Endothelial cell of umbilical vein (primary cell): ENCODE measurements at regions not wholly inside any gene's neighbourhood (a gene's known extent, or its start where the extent isn't known, plus 50 kb on each side); places are given as distances from the start of the nearest gene placed in this dataset.
A peak's percentile ranks its signal among the peaks of the same experiment; 100 is the strongest.

Experiments
- BruUV-seq: library from RNA; stranded (reverse); fragments of 400-500 nt; replicated peaks from 2 replicates; lab custom pipeline; 2021; lab: Mats Ljungman, UMichigan
- CTCF ChIA-PET: fragments of 300-600, 350-600 bp; sonication (Branson Sonifier 250); formaldehyde crosslinking; loops from one replicate; lab custom pipeline; 2021; ENCODE audit warnings: antibody characterized with exemption, inconsistent platforms; lab: Charles Lee
- POLR2A ChIA-PET: fragments of 300-600, 350-600 bp; sonication (Branson Sonifier 250); formaldehyde crosslinking; loops from one replicate; lab custom pipeline; 2021; ENCODE audit warnings: antibody characterized with exemption, inconsistent platforms; lab: Charles Lee
- DNase-seq: peaks from one replicate; pipeline ENCODE4 v3.0.0-alpha.2; 2011; ENCODE audit warnings: low read depth, low spot score
- FAIRE-seq: peaks from 2 replicates; lab custom pipeline; 2011; peaks lifted over from hg19 to GRCh38; lab: Jason Lieb, UNC
- H2AFZ ChIP-seq: 2 replicates; pipeline ENCODE4 v1.6.0; 2012; ENCODE audit warnings: low read depth, low read length, control low read depth, inconsistent platforms
- H3K27ac ChIP-seq: 2 replicates; pipeline ENCODE4 v1.5.1; 2011; ENCODE audit warnings: low read depth, mild to moderate bottlenecking, control low read depth, low read length, moderate library complexity; ENCODE audit not compliant: insufficient read depth
- H3K27me3 ChIP-seq, 2 experiments: 2 replicates each; pipeline versions ENCODE4 v1.6.0 to v1.6.1; 2011; ENCODE audit warnings: low read length in 2 of 2, mixed read lengths in 1 of 2; ENCODE audit not compliant: control insufficient read depth in 2 of 2, insufficient read depth in 2 of 2
- H3K36me3 ChIP-seq, 2 experiments: 2 replicates in 1 of 2; 3 replicates in 1 of 2; pipeline ENCODE4 v1.5.1; 2011; ENCODE audit warnings: low read length in 2 of 2, mild to moderate bottlenecking in 1 of 2, moderate library complexity in 1 of 2; ENCODE audit not compliant: control insufficient read depth in 2 of 2, insufficient read depth in 2 of 2; ENCODE audit errors: extremely low read depth in 1 of 2
- H3K4me1 ChIP-seq: 3 replicates; pipeline ENCODE4 v1.5.1; 2011; ENCODE audit warnings: mild to moderate bottlenecking, low read length; ENCODE audit not compliant: control insufficient read depth, insufficient read depth; ENCODE audit errors: extremely low read depth
- H3K4me2 ChIP-seq: 2 replicates; pipeline ENCODE4 v1.6.1; 2011; ENCODE audit warnings: low read length, control low read depth, mixed read lengths; ENCODE audit not compliant: insufficient read depth
- H3K4me3 ChIP-seq, 3 experiments: fragments of 200-600 bp in 1 of 3; sonication (generic), shearing (Covaris generic) in 1 of 3; replicated peaks in 1 of 3; 2 replicates each; pipeline ENCODE4 v1.5.1; 2011 to 2016; ENCODE audit warnings: control low read depth in 3 of 3, low read length in 3 of 3, mild to moderate bottlenecking in 2 of 3, inconsistent platforms in 1 of 3, low read depth in 1 of 3, moderate library complexity in 1 of 3; ENCODE audit not compliant: insufficient read depth in 1 of 3
- H3K79me2 ChIP-seq: 2 replicates; pipeline ENCODE4 v1.6.0; 2012; ENCODE audit warnings: low read length, inconsistent platforms; ENCODE audit not compliant: control insufficient read depth, insufficient read depth
- H3K9ac ChIP-seq: replicated peaks from 2 replicates; pipeline ENCODE3; 2011; ENCODE audit warnings: low read length, control low read depth; ENCODE audit not compliant: insufficient read depth; ENCODE audit errors: extremely low read depth
- H3K9me1 ChIP-seq: replicated peaks from 3 replicates; pipeline ENCODE4 v1.6.0; 2011; ENCODE audit warnings: mild to moderate bottlenecking, low read length; ENCODE audit not compliant: control insufficient read depth, insufficient read depth; ENCODE audit errors: extremely low read depth
- H3K9me3 ChIP-seq: replicated peaks from 2 replicates; pipeline ENCODE4 v1.5.1; 2012; ENCODE audit warnings: low read length, inconsistent platforms; ENCODE audit not compliant: control insufficient read depth, insufficient read depth
- H4K20me1 ChIP-seq: replicated peaks from 2 replicates; pipeline ENCODE3; 2011; ENCODE audit warnings: mild to moderate bottlenecking, low read length; ENCODE audit not compliant: control insufficient read depth, insufficient read depth; ENCODE audit errors: extremely low read depth
- EZH2 ChIP-seq: IDR thresholded peaks from 2 replicates; pipeline ENCODE4 v1.6.1; 2012; ENCODE audit warnings: borderline replicate concordance, low read depth, mild to moderate bottlenecking, moderate library complexity, low read length, inconsistent platforms; ENCODE audit not compliant: severe bottlenecking
- FOS ChIP-seq: IDR thresholded peaks from 2 replicates; pipeline ENCODE4 v1.6.1; 2011; ENCODE audit warnings: mild to moderate bottlenecking, low read length, moderate library complexity, borderline replicate concordance; ENCODE audit not compliant: insufficient read depth
- GATA2 ChIP-seq: IDR thresholded peaks from 2 replicates; pipeline ENCODE4 v1.7.0; 2011; ENCODE audit warnings: low read depth, mild to moderate bottlenecking, moderate library complexity, mixed read lengths, low read length; ENCODE audit not compliant: insufficient read length, insufficient read depth
- JUN ChIP-seq: IDR thresholded peaks from 2 replicates; pipeline ENCODE4 v1.6.1; 2011; ENCODE audit warnings: borderline replicate concordance, low read depth; ENCODE audit not compliant: insufficient read length, insufficient read depth
- MYC ChIP-seq: IDR thresholded peaks from one replicate; pipeline ENCODE4 v1.6.1; 2011; ENCODE audit warnings: mild to moderate bottlenecking, low read depth, low read length
- POLR2A ChIP-seq: IDR thresholded peaks from 2 replicates; pipeline ENCODE4 v1.6.1; 2012; ENCODE audit warnings: low read depth, mild to moderate bottlenecking, control low read depth, low read length
- POLR2AphosphoS5 ChIP-seq: IDR thresholded peaks from 2 replicates; pipeline ENCODE4 v1.6.1; 2012; ENCODE audit warnings: low read depth, mild to moderate bottlenecking, control low read depth, low read length, moderate library complexity; ENCODE audit not compliant: insufficient read depth
- dilution Hi-C: fragments of 300-500 bp; cut with MboI; formaldehyde crosslinking; loops from one replicate; pipeline ENCODE4 v1.15.0; 2019; ENCODE audit warnings: low sequenced_read_pairs; ENCODE audit not compliant: extremely low pct_ligation_motif_present
- intact Hi-C: fragments of 100-400 bp; cut with micrococcal nuclease; formaldehyde crosslinking; loops from one replicate; pipeline ENCODE4 v1.10.0; 2022
- TF ChIP-seq, protein P1 (sequence below): IDR thresholded peaks from 2 replicates; pipeline ENCODE4 v1.6.1; 2011; ENCODE audit not compliant: insufficient read depth, insufficient read length
- TF ChIP-seq, protein P2 (sequence below), 2 donors: IDR thresholded peaks; 1 replicate in 1 of 2; 2 replicates in 1 of 2; pipeline ENCODE4 v1.5.1; 2011; ENCODE audit warnings: low read length in 2 of 2, mild to moderate bottlenecking in 2 of 2, moderate library complexity in 2 of 2, control low read depth in 1 of 2, inconsistent platforms in 1 of 2, low read depth in 1 of 2; ENCODE audit not compliant: insufficient read depth in 1 of 2; ENCODE audit errors: extremely low read depth in 1 of 2

DNA sequence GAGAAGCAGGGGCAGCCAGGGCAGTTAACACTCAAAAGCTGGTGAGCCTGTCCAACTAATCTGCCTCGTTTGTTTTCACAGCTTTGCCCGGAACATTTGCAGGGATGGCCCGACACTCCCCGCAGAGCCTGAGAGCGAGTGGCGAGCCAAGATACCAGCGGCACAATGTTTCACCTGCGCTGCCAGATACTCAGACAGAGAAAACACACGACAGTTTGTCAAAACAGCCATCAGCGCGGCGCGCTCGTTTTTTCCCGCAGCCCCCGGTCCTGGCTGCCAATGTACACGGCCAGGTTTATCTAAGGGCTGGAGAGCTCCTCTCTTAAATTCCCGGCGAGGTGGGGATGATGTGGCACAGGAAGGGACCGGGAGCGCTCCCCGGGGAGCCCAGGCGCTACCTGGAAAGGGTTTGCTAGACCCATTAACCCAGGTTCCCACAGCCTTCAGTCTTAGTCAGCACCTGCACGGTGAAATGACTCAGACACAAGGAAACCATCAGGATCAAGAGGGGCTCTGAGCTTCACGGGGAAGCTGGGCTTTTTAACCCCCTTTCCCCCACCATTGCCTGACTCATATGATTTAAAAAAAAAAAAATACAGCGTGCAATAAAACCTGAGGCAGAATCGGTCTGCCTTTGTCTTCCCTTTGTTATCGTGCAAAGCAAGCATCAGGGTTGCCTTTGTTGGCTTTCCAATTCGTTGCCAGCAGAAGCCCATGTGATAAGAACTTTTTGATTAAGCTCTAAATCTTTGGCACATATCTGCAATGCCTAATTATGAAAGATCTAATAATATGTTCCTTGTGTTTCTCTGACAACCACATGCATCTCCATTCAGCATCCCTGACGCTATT, 186.2 kb downstream of the EFNB2 start:
- H3K27me3 ChIP-seq: no peaks in the 10 kb centered on the region
- H2AFZ ChIP-seq: peak overlapping the region; percentile 12
- H3K4me1 ChIP-seq: peaks cover 30% of the 10 kb centered on the region
- peak; percentile 79 for FAIRE-seq
- peak overlapping the region in 2 of 3 experiments; percentile 17 to 52 for H3K4me3 ChIP-seq
- TF ChIP-seq EZH2 (no peak), FOS (peak; percentile 73), MYC (no peak), POLR2A (peak; percentile 71), POLR2AphosphoS5 (peak; percentile 67), JUN (peak; percentile 47), GATA2 (peak; percentile 59)
- TF ChIP-seq, protein P1, sequence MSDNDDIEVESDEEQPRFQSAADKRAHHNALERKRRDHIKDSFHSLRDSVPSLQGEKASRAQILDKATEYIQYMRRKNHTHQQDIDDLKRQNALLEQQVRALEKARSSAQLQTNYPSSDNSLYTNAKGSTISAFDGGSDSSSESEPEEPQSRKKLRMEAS: no peak
- TF ChIP-seq, protein P2, sequence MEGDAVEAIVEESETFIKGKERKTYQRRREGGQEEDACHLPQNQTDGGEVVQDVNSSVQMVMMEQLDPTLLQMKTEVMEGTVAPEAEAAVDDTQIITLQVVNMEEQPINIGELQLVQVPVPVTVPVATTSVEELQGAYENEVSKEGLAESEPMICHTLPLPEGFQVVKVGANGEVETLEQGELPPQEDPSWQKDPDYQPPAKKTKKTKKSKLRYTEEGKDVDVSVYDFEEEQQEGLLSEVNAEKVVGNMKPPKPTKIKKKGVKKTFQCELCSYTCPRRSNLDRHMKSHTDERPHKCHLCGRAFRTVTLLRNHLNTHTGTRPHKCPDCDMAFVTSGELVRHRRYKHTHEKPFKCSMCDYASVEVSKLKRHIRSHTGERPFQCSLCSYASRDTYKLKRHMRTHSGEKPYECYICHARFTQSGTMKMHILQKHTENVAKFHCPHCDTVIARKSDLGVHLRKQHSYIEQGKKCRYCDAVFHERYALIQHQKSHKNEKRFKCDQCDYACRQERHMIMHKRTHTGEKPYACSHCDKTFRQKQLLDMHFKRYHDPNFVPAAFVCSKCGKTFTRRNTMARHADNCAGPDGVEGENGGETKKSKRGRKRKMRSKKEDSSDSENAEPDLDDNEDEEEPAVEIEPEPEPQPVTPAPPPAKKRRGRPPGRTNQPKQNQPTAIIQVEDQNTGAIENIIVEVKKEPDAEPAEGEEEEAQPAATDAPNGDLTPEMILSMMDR (IDR thresholded peaks at IDR 0.05; ENCODE audit: extremely low read depth in 1 of 2, insufficient read depth in 1 of 2, low read depth in 1 of 2, low read length in 2 of 2): no peak
- BruUV-seq: no TSS peak
- peak overlapping the region; percentile 98 for H3K27ac ChIP-seq
- POLR2A ChIA-PET: interaction anchor here (0.7 to 1.3 kb wide), 3 partner anchors 24 to 187 kb away, joined by 3 to 4 read pairs (median 3); no protein-coding TSS in a partner anchor
- H3K9ac ChIP-seq: peak overlapping the region; percentile 92
- H3K9me3 ChIP-seq: no peaks in the 10 kb centered on the region
- H3K79me2 ChIP-seq: no peaks in the 10 kb centered on the region
- dilution Hi-C loops (no loop called here), intact Hi-C loops (loop anchor here (1.0 to 10.0 kb wide), 9 partner anchors 18 to 905 kb away; no protein-coding TSS in a partner anchor)
- H4K20me1 ChIP-seq: no peaks in the 10 kb centered on the region
- no peaks in the 10 kb centered on the region for H3K36me3 ChIP-seq
- peak overlapping the region; percentile 78 for H3K4me2 ChIP-seq
- H3K9me1 ChIP-seq: no peaks in the 10 kb centered on the region
- DNase-seq: peak; percentile 99
- CTCF ChIA-PET: interaction anchor here (0.8 to 2.3 kb wide), 8 partner anchors 10 to 266 kb away, joined by 3 to 12 read pairs (median 4); no protein-coding TSS in a partner anchor
